Heart left ventricle (tissue), 16 donors: ENCODE measurements at regions not wholly inside any gene's neighbourhood (a gene's known extent, or its start where the extent isn't known, plus 50 kb on each side); places are given as distances from the start of the nearest gene placed in this dataset.

ENCODE experiments used
- ATAC-seq, 4 donors: fragments of 200-7000 bp; cut with Tn5 transposase; one replicate each; pipeline ENCODE4 v1.9.1; 2020 to 2022; ENCODE audit warnings: moderate library complexity in 4 of 4, mild to moderate bottlenecking in 3 of 4, moderate number of reproducible peaks in 1 of 4
- DNase-seq, 5 donors: peaks; one replicate each; pipeline ENCODE4 v3.0.0-alpha.2; 2020
- H3K27ac ChIP-seq, 12 donors: fragments of 200-600 bp; sonication (generic) in 4 of 12; one replicate each; pipeline versions ENCODE4 v1.5.0 to v1.8.0; 2016 to 2022; ENCODE audit warnings: mild to moderate bottlenecking in 2 of 12
- H3K27me3 ChIP-seq, 9 donors: fragments of 200-600 bp; sonication (generic) in 2 of 9; one replicate each; pipeline versions ENCODE4 v1.5.1 to v1.8.0; 2016 to 2022; ENCODE audit warnings: mild to moderate bottlenecking in 3 of 9
- H3K36me3 ChIP-seq, 9 donors: fragments of 200-600 bp; sonication (generic) in 2 of 9; one replicate each; pipeline versions ENCODE4 v1.5.0 to v1.8.0; 2018 to 2022; ENCODE audit warnings: mild to moderate bottlenecking in 2 of 9
- H3K4me1 ChIP-seq, 12 donors: fragments of 200-600 bp; sonication (generic) in 4 of 12; one replicate each; pipeline versions ENCODE4 v1.5.0 to v1.8.0; 2016 to 2022; ENCODE audit warnings: mild to moderate bottlenecking in 3 of 12
- H3K4me3 ChIP-seq, 12 donors: fragments of 200-600 bp; sonication (generic) in 4 of 12; one replicate each; pipeline versions ENCODE4 v1.5.0 to v1.8.0; 2017 to 2022; ENCODE audit warnings: mild to moderate bottlenecking in 9 of 12, moderate library complexity in 4 of 12
- H3K9me3 ChIP-seq, 12 donors: fragments of 200-600 bp; sonication (generic) in 4 of 12; one replicate each; pipeline versions ENCODE4 v1.5.0 to v1.8.0; 2016 to 2022; ENCODE audit warnings: mild to moderate bottlenecking in 1 of 12
- POLR2A ChIP-seq, 2 donors: fragments of 450-650 bp; IDR thresholded peaks; one replicate each; pipeline ENCODE4 v1.6.1; 2017; ENCODE audit warnings: antibody characterized with exemption in 2 of 2, mild to moderate bottlenecking in 2 of 2, moderate library complexity in 2 of 2
- WGBS, 4 donors: extraction: QIAGEN DNeasy Blood & Tissue Kit in 2 of 4; methylation state at CpG; one replicate each; pipeline versions ENCODE4 v1.1.5 to v1.1.7; 2013 to 2018; 5-methylcytosine and 5-hydroxymethylcytosine counted together
- intact Hi-C, 10 donors: fragments of 100-400 bp; cut with DNase I; formaldehyde crosslinking; loops; one replicate each; pipeline versions ENCODE4 v1.11.1 to v1.14.2; 2022
- TF ChIP-seq, protein P1 (sequence below), 12 donors: fragments of 200-600 bp; sonication (generic) in 4 of 12; IDR thresholded peaks; one replicate each; pipeline versions ENCODE4 v1.5.0 to v1.8.0; 2018 to 2022; ENCODE audit warnings: antibody characterized with exemption in 12 of 12, mild to moderate bottlenecking in 5 of 12
- donor health status: ischemic (EF 13 %, LVEDD 7.1; RV severe dilation, severe dysfunction).
- donor health status: healthy with polysubstance abuse.
- donor health status: DM: no; HTN: yes; CAD: no.
- donor health status: DM: no; HTN: no; CAD: no.
- donor health status: ischemic (EF 25% LVEDD 6.9; RV normal size, moderate dysfunction).
- donor health status: ischemic (EF 25% LVEDD 5.7; RV mildly dilated, moderate dysfunction).
- donor health status: healthy.
- donor health status: DM: yes; HTN: yes; CAD: no.
- donor health status: ischemic (EF 35%, LVEDD 5.7; RV mildly dilated, moderate dysfunction).
- donor health status: nonischemic (EF 11% LVEDD 7.7; RV severe dilation, severe dysfunction).
- donor health status: DM: yes; HTN: yes; CAD: no.
- donor health status: PGD.
- donor health status: ischemic (EF 29% LVEDD 5.4; RV normal size, mild dysfunction).
- donor health status: nonischemic (EF 23%, LVEDD 6.1; RV moderate dilation, normal function).

DNA sequence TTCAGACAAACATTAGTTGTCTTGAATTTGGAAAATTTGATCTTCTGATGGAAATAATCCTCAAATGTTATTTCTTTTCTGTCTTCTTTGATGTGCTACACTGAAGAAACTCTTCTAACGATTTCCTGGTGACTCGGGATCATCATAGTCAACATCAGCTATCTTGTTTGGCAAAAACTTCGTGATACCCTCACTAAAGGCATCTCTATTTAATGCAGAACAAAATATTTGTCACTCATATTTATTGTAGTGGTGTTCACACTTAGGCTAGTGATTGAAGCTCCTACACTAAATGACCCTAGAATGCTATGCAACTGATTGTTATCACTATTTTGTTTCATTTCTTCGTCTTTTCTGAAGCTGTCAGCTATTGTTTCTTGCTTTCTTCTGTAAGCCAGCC lies 334.7 kb upstream of the ZEB2 start:
- H3K4me3 ChIP-seq = no peak overlapping the region
- H3K27me3 ChIP-seq = no peaks in the 10 kb centered on the region
- no peak for ATAC-seq
- H3K4me1 ChIP-seq = peaks cover 0 to 3% (median 0%) of the 10 kb centered on the region in 12 donors
- peaks cover 0 to 18% (median 9%) of the 10 kb centered on the region in 12 donors for H3K9me3 ChIP-seq
- TF ChIP-seq, protein P1, sequence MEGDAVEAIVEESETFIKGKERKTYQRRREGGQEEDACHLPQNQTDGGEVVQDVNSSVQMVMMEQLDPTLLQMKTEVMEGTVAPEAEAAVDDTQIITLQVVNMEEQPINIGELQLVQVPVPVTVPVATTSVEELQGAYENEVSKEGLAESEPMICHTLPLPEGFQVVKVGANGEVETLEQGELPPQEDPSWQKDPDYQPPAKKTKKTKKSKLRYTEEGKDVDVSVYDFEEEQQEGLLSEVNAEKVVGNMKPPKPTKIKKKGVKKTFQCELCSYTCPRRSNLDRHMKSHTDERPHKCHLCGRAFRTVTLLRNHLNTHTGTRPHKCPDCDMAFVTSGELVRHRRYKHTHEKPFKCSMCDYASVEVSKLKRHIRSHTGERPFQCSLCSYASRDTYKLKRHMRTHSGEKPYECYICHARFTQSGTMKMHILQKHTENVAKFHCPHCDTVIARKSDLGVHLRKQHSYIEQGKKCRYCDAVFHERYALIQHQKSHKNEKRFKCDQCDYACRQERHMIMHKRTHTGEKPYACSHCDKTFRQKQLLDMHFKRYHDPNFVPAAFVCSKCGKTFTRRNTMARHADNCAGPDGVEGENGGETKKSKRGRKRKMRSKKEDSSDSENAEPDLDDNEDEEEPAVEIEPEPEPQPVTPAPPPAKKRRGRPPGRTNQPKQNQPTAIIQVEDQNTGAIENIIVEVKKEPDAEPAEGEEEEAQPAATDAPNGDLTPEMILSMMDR (IDR thresholded peaks at IDR 0.05) = no peak
- no peak for TF ChIP-seq POLR2A (IDR thresholded peaks at IDR 0.05)
- no peaks in the 10 kb centered on the region for H3K36me3 ChIP-seq
- no peak overlapping the region for H3K27ac ChIP-seq
- no peak for DNase-seq
- WGBS, 4 donors = 88 to 94% (median 89%) methylated on average over 4 of the region's 4 CpGs
- intact Hi-C loops = no loop called here

DNA sequence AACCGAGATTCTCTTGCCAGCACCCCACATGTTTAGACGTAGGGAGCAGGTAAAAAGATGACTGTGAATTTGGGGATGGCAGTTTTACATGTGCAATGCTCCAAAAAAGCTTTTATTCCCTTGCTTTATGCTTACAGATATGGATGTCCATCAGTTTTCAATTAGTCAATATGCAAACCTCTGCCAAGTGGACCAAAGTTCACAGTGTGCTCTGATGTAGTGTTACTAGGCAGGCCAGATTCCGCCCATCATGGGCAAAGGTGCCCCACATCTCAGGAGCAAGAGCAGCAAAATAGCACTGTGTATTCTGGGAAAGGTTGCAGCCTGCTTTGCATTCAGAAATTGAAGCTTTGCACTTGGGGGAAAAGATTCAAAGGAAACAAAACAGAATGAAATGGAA lies 329.7 kb upstream of the ZEB2 start:
- Histone ChIP-seq H3K36me3 (no peaks in the 10 kb centered on the region), H3K27me3 (no peaks in the 10 kb centered on the region), H3K4me3 (no peak overlapping the region), H3K27ac (no peak overlapping the region), H3K9me3 (peaks cover 0 to 10% (median 4%) of the 10 kb centered on the region in 12 donors), H3K4me1 (peaks cover 0 to 3% (median 0%) of the 10 kb centered on the region in 12 donors)
- DNase-seq (no peak), ATAC-seq (no peak)
- TF ChIP-seq, protein P1 (IDR thresholded peaks at IDR 0.05) = no peak
- no peak for TF ChIP-seq POLR2A (IDR thresholded peaks at IDR 0.05)
- whole genome bisulfite sequencing, 4 donors = 67 to 80% (median 77%) methylated on average over 3 of the region's 3 CpGs
- intact Hi-C loops = no loop called here

DNA sequence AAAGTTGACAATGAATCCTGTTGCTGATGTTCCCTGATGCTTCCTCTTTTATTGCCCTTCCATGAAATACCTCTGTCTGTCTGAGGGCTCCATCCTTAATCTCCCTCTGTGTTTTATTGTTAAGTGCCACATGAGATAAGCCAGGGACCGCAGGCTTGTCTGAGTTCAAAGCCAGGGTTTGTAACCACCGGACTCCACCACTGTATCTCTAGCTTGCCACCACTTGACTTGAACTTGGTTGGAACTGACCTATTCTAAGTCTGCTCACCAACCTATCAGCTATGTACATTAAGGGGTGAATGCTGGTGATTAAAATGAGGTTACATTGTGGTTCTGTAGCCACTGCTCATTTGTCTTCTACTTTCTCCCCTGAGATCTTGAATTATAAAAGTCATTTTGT lies 328.5 kb upstream of the ZEB2 start:
- 43 to 56% (median 46%) methylated on average over 2 of the region's 2 CpGs for WGBS, 4 donors

DNA sequence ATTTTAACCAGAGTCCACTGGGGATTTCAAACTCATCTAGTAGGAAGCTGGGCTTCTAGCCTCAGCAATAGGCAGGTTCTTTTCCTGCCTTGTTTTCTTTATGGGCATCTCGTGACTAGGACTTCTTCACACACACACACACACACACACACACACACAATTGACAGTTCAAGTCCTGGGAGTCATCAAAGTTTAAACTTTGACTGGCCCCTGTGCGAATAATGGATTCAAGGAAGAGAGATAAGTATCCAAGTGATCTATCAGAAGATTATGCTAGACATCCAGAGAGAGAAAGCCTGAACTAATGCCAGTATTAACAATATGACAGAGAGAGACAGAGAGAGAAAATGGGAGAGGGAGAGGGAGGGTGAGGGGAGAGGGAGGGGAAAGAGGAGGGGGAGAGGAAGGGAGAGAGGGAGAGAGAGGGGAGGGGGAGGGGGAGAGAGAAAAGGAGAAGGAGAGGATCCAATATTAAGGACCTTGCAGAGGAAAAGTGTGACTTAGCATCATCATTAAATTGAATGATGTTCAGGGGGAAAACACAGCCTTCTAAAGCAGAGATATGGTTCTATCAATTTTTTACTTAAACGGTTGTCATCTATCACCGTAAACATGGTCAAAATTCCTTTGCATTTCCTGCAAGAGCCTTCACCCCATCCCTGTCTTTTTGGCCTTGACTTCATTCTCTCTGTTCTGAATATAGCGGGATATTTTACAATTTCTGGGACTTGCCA lies 327.6 kb upstream of the ZEB2 start:
- intact Hi-C loops = no loop called here
- WGBS, 4 donors = 78 to 81% (median 79%) methylated on average over 5 of the region's 5 CpGs
- TF ChIP-seq, protein P1 (IDR thresholded peaks at IDR 0.05) = no peak
- no peak for TF ChIP-seq POLR2A (IDR thresholded peaks at IDR 0.05)
- Histone ChIP-seq H3K4me3 (no peak overlapping the region), H3K36me3 (no peaks in the 10 kb centered on the region), H3K27ac (no peak overlapping the region), H3K9me3 (no peaks in the 10 kb centered on the region), H3K4me1 (peaks cover 0 to 3% (median 0%) of the 10 kb centered on the region in 12 donors), H3K27me3 (no peaks in the 10 kb centered on the region)
- no peak for ATAC-seq
- no peak for DNase-seq

More for the DNA sequence above, 328.5 kb upstream of the ZEB2 start:
- intact Hi-C loops = no loop called here
- ATAC-seq (no peak), DNase-seq (no peak)
- Histone ChIP-seq H3K9me3 (no peaks in the 10 kb centered on the region), H3K27me3 (no peaks in the 10 kb centered on the region), H3K27ac (no peak overlapping the region), H3K4me1 (peaks cover 0 to 3% (median 0%) of the 10 kb centered on the region in 12 donors), H3K4me3 (no peak overlapping the region), H3K36me3 (no peaks in the 10 kb centered on the region)
- TF ChIP-seq, protein P1 (IDR thresholded peaks at IDR 0.05) = no peak
- no peak for TF ChIP-seq POLR2A (IDR thresholded peaks at IDR 0.05)
